Esophagus muscularis mucosa (tissue), 4 donors: ENCODE measurements at regions not wholly inside any gene's neighbourhood (a gene's known extent, or its start where the extent isn't known, plus 50 kb on each side); places are given as distances from the start of the nearest gene placed in this dataset.

Source experiments
- DNase-seq: peaks from one replicate; pipeline ENCODE4 v3.0.0-alpha.2; 2017; ENCODE audit errors: extremely low spot score
- H3K27ac ChIP-seq, 4 donors: fragments of 200-600 bp; sonication (generic); replicated peaks in 1 of 4; 1 replicate in 3 of 4; 2 replicates in 1 of 4; pipeline ENCODE4 v1.5.1; 2016 to 2019; ENCODE audit warnings: mild to moderate bottlenecking in 1 of 4
- H3K27me3 ChIP-seq, 4 donors: fragments of 200-600 bp; sonication (generic); one replicate each; pipeline versions ENCODE4 v1.5.1 to v1.6.0; 2016 to 2019
- H3K36me3 ChIP-seq, 4 donors: fragments of 200-600 bp; sonication (generic); one replicate each; pipeline ENCODE4 v1.5.1; 2016 to 2019
- H3K4me1 ChIP-seq, 4 donors: fragments of 200-600 bp; sonication (generic); one replicate each; pipeline ENCODE4 v1.5.1; 2016 to 2019
- H3K4me3 ChIP-seq, 4 donors: fragments of 200-600 bp; sonication (generic); 1 replicate in 2 of 4; 2 replicates in 2 of 4; pipeline ENCODE4 v1.5.1; 2016 to 2019; ENCODE audit warnings: mild to moderate bottlenecking in 4 of 4, moderate library complexity in 1 of 4
- H3K9me3 ChIP-seq, 4 donors: fragments of 200-600 bp; sonication (generic); 1 replicate in 3 of 4; 2 replicates in 1 of 4; pipeline ENCODE4 v1.5.1; 2016 to 2019
- CTCF ChIP-seq, 3 experiments: fragments of 200-600 bp in 2 of 3; fragments of 450-650 bp in 1 of 3; sonication (generic) in 2 of 3; IDR thresholded peaks; one replicate each; pipeline ENCODE4 v1.5.1; 2017 to 2019; ENCODE audit warnings: antibody characterized with exemption in 3 of 3, mild to moderate bottlenecking in 2 of 3, moderate library complexity in 1 of 3
- EP300 ChIP-seq: sonication (generic); formaldehyde crosslinking; IDR thresholded peaks from one replicate; pipeline ENCODE4 v1.6.1; 2017; ENCODE audit warnings: antibody characterized with exemption
- POLR2A ChIP-seq: fragments of 450-650 bp; IDR thresholded peaks from one replicate; pipeline ENCODE4 v1.6.1; 2017; ENCODE audit warnings: antibody characterized with exemption, moderate library complexity, mild to moderate bottlenecking, low read depth
- POLR2AphosphoS5 ChIP-seq, 2 donors: sonication (generic); formaldehyde crosslinking; IDR thresholded peaks; one replicate each; pipeline ENCODE4 v1.6.1; 2017; ENCODE audit warnings: antibody characterized with exemption in 2 of 2
- WGBS: methylation state at CpG from one replicate; pipeline ENCODE4 v1.1.5; 2018; 5-methylcytosine and 5-hydroxymethylcytosine counted together
- intact Hi-C: fragments of 100-400 bp; cut with DNase I; formaldehyde crosslinking; loops from one replicate; pipeline ENCODE4 v1.15.1; 2023

GRCh38 chr6:140441256-140441655, 1066.8 kb upstream of the CITED2 start:
- Histone ChIP-seq H3K4me3 (no peak overlapping the region), H3K4me1 (peaks cover 18 to 51% (median 35%) of the 10 kb centered on the region in 4 donors), H3K27ac (peak overlapping the region in 3 of 4 donors; percentile 12 to 43 (median 15)), H3K9me3 (no peaks in the 10 kb centered on the region), H3K27me3 (no peaks in the 10 kb centered on the region), H3K36me3 (no peaks in the 10 kb centered on the region)
- TF ChIP-seq EP300 (no peak), POLR2AphosphoS5 (IDR thresholded peaks at IDR 0.05) (peak; percentile 12 to 35), CTCF (IDR thresholded peaks at IDR 0.05) (peak; percentile 42 to 55 (median 49))
- no peak for DNase-seq
- intact Hi-C loops, result loop anchor here (5.0 kb wide), 1 partner anchor 1074 kb away; no protein-coding TSS in a partner anchor
- WGBS, result 71% methylated on average over 6 of the region's 6 CpGs

GRCh38 chr6:140440223-140440835, 1065.9 kb upstream of the CITED2 start:
- H3K9me3 ChIP-seq, result no peaks in the 10 kb centered on the region
- 36% methylated on average over 2 of the region's 2 CpGs for WGBS
- intact Hi-C loops, result loop anchor here (5.0 kb wide), 1 partner anchor 1073 kb away; no protein-coding TSS in a partner anchor
- H3K4me3 ChIP-seq, result no peak overlapping the region
- no peak for TF ChIP-seq CTCF (IDR thresholded peaks at IDR 0.05)
- TF ChIP-seq POLR2A, result no peak
- no peak for TF ChIP-seq POLR2AphosphoS5 (IDR thresholded peaks at IDR 0.05)
- TF ChIP-seq EP300, result no peak
- DNase-seq, result no peak
- peaks cover 9 to 45% (median 28%) of the 10 kb centered on the region in 4 donors for H3K4me1 ChIP-seq
- H3K27me3 ChIP-seq, result no peaks in the 10 kb centered on the region
- peak overlapping the region in 2 of 4 donors; percentile 15 to 43 for H3K27ac ChIP-seq
- H3K36me3 ChIP-seq, result no peaks in the 10 kb centered on the region

- DNase-seq, result no peak
- intact Hi-C loops, result no loop called here
- 93% methylated on average over 2 of the region's 2 CpGs for WGBS
These were observed 1063.9 kb upstream of the CITED2 start for GRCh38 chr6:140438346-140438735.

GRCh38 chr6:140437619-140438345, 1063.3 kb upstream of the CITED2 start:
- Histone ChIP-seq H3K4me3 (no peak overlapping the region), H3K4me1 (peaks cover 7 to 45% (median 27%) of the 10 kb centered on the region in 4 donors), H3K36me3 (no peaks in the 10 kb centered on the region), H3K27ac (no peak overlapping the region), H3K27me3 (no peaks in the 10 kb centered on the region), H3K9me3 (no peaks in the 10 kb centered on the region)
- no peak for DNase-seq
- intact Hi-C loops, result no loop called here
- WGBS, result 89% methylated on average over 5 of the region's 5 CpGs
- TF ChIP-seq EP300, result no peak
- TF ChIP-seq POLR2AphosphoS5 (IDR thresholded peaks at IDR 0.05), result no peak
- TF ChIP-seq POLR2A, result no peak
- no peak for TF ChIP-seq CTCF (IDR thresholded peaks at IDR 0.05)

More at GRCh38 chr6:140438346-140438735, 1063.9 kb upstream of the CITED2 start:
- Histone ChIP-seq H3K36me3 (no peaks in the 10 kb centered on the region), H3K9me3 (no peaks in the 10 kb centered on the region), H3K4me3 (no peak overlapping the region), H3K27ac (no peak overlapping the region), H3K4me1 (peaks cover 7 to 45% (median 27%) of the 10 kb centered on the region in 4 donors), H3K27me3 (no peaks in the 10 kb centered on the region)
- TF ChIP-seq POLR2AphosphoS5 (IDR thresholded peaks at IDR 0.05) (no peak), POLR2A (no peak), EP300 (no peak), CTCF (IDR thresholded peaks at IDR 0.05) (no peak)
